HG03342 (cell line): ENCODE measurements at regions not wholly inside any gene's neighbourhood (a gene's known extent, or its start where the extent isn't known, plus 50 kb on each side); places are given as distances from the start of the nearest gene placed in this dataset.
"Not testable (repeated sequence)": the region's sequence is repeated elsewhere in the genome, so short reads cannot be mapped to it uniquely, and the experiment has no call there.

Experiments used
- ATAC-seq: cut with Tn5 transposase; IDR thresholded peaks from one replicate; pipeline ENCODE4 v1.9.1; 2021; ENCODE audit warnings: mild to moderate bottlenecking, moderate library complexity; ENCODE audit not compliant: unreplicated experiment

GRCh38 chr3:181917027-181917426 is 205.3 kb downstream of the SOX2 start:
- ATAC-seq = no peak

GRCh38 chr3:181919375-181919774 is 207.7 kb downstream of the SOX2 start:
- ATAC-seq = no peak

GRCh38 chr3:181920409-181920808 is 208.7 kb downstream of the SOX2 start:
- no peak for ATAC-seq

GRCh38 chr3:181921220-181921619 is 209.5 kb downstream of the SOX2 start:
- ATAC-seq = peak; percentile 97

GRCh38 chr3:181925841-181926240 is 214.1 kb downstream of the SOX2 start:
- not testable (repeated sequence) for ATAC-seq

- ATAC-seq = no peak
Observed at GRCh38 chr3:181929501-181929900, 217.8 kb downstream of the SOX2 start.

- peak; percentile 37 for ATAC-seq
Observed at GRCh38 chr3:181930105-181930504, 218.4 kb downstream of the SOX2 start.

- peak; percentile 69 for ATAC-seq
Observed at GRCh38 chr3:181932039-181932438, 220.3 kb downstream of the SOX2 start.

- no peak for ATAC-seq
Observed at GRCh38 chr3:181933052-181933618, 221.4 kb downstream of the SOX2 start.

- no peak for ATAC-seq
Observed at GRCh38 chr3:181935915-181936314, 224.2 kb downstream of the SOX2 start.

GRCh38 chr3:181936774-181937173 is 225.0 kb downstream of the SOX2 start:
- no peak for ATAC-seq

GRCh38 chr3:181938580-181938979 is 226.9 kb downstream of the SOX2 start:
- ATAC-seq = not testable (repeated sequence)

- ATAC-seq = no peak
Observed at GRCh38 chr3:181940703-181941102, 229.0 kb downstream of the SOX2 start.

GRCh38 chr3:181941250-181941649 is 229.5 kb downstream of the SOX2 start:
- peak; percentile 87 for ATAC-seq

GRCh38 chr3:181943285-181943684 is 231.6 kb downstream of the SOX2 start:
- no peak for ATAC-seq

GRCh38 chr3:181947606-181948005 is 235.9 kb downstream of the SOX2 start:
- no peak for ATAC-seq

- no peak for ATAC-seq
Observed at GRCh38 chr3:181948286-181948685, 236.6 kb downstream of the SOX2 start.

GRCh38 chr3:181952221-181952620 is 240.5 kb downstream of the SOX2 start:
- no peak for ATAC-seq

- ATAC-seq = no peak
Observed at GRCh38 chr3:181952929-181953328, 241.2 kb downstream of the SOX2 start.

GRCh38 chr3:181955566-181955965 is 243.8 kb downstream of the SOX2 start:
- ATAC-seq = no peak

- no peak for ATAC-seq
Observed at GRCh38 chr3:181956122-181956521, 244.4 kb downstream of the SOX2 start.

- no peak for ATAC-seq
Observed at GRCh38 chr3:181966393-181966792, 254.7 kb downstream of the SOX2 start.

GRCh38 chr3:181969925-181970324 is 258.2 kb downstream of the SOX2 start:
- no peak for ATAC-seq
